WTC11 (cell line): ENCODE measurements at regions not wholly inside any gene's neighbourhood (a gene's known extent, or its start where the extent isn't known, plus 50 kb on each side); places are given as distances from the start of the nearest gene placed in this dataset.

Experiments
- ATAC-seq: fragments of 200-7000 bp; cut with Tn5 transposase; 2 replicates; pipeline ENCODE4 v1.10.0; 2021; ENCODE audit warnings: mild to moderate bottlenecking, moderate library complexity
- CTCF ChIA-PET: fragments of 300-600 bp; sonication (Branson Sonifier 250); formaldehyde crosslinking; loops from one replicate; lab custom pipeline; 2021; ENCODE audit warnings: antibody characterized with exemption; lab: Charles Lee
- POLR2A ChIA-PET: fragments of 350-600 bp; sonication (Branson Sonifier 250); formaldehyde crosslinking; loops from one replicate; lab custom pipeline; 2021; ENCODE audit warnings: antibody characterized with exemption; lab: Charles Lee
- DNase-seq: peaks from one replicate; pipeline ENCODE4 v3.0.0; 2021; ENCODE audit warnings: low spot score
- H3K27ac Mint-ChIP-seq: 2 replicates; pipeline ENCODE4 v1.8.0; 2021; ENCODE audit warnings: mixed read lengths
- H3K27me3 Mint-ChIP-seq: 2 replicates; pipeline ENCODE4 v1.8.0; 2021; ENCODE audit warnings: low read depth, mild to moderate bottlenecking, moderate library complexity, mixed read lengths
- H3K36me3 Mint-ChIP-seq: 2 replicates; pipeline ENCODE4 v1.8.0; 2021; ENCODE audit warnings: mixed read lengths
- H3K4me1 Mint-ChIP-seq: 2 replicates; pipeline ENCODE4 v1.8.0; 2022; ENCODE audit warnings: mixed read lengths
- H3K4me3 Mint-ChIP-seq: 2 replicates; pipeline ENCODE4 v1.8.0; 2021; ENCODE audit warnings: mild to moderate bottlenecking, moderate library complexity, mixed read lengths
- H3K9me3 Mint-ChIP-seq: 2 replicates; pipeline ENCODE4 v1.8.0; 2021; ENCODE audit warnings: mixed read lengths
- AFF4 ChIP-seq: sonication (generic); formaldehyde crosslinking; IDR thresholded peaks from 2 replicates; pipeline ENCODE4 v1.8.1; 2023; ENCODE audit warnings: mild to moderate bottlenecking, missing genetic modification reagents, borderline replicate concordance
- ARID4B ChIP-seq: sonication (generic); formaldehyde crosslinking; IDR thresholded peaks from 2 replicates; pipeline ENCODE4 v1.8.0; 2023; ENCODE audit warnings: missing genetic modification reagents, mild to moderate bottlenecking, borderline replicate concordance
- ATF2 ChIP-seq: sonication (generic); formaldehyde crosslinking; IDR thresholded peaks from 2 replicates; pipeline ENCODE4 v1.8.1; 2022; ENCODE audit warnings: low read depth, missing genetic modification reagents, borderline replicate concordance
- CDX4 ChIP-seq: fragments of 250-450 bp; sonication (Bioruptor Pico); IDR thresholded peaks from 2 replicates; pipeline ENCODE4 v1.9.0; 2021; ENCODE audit warnings: moderate library complexity, mild to moderate bottlenecking, inconsistent platforms, borderline replicate concordance
- CREM ChIP-seq: sonication (generic); formaldehyde crosslinking; IDR thresholded peaks from 2 replicates; pipeline ENCODE4 v1.8.1; 2022; ENCODE audit warnings: mild to moderate bottlenecking, missing genetic modification reagents, moderate library complexity
- GABPB1 ChIP-seq: sonication (generic); formaldehyde crosslinking; IDR thresholded peaks from 2 replicates; pipeline ENCODE4 v1.8.1; 2023; ENCODE audit warnings: mild to moderate bottlenecking, missing genetic modification reagents
- JAZF1 ChIP-seq: fragments of 250-450 bp; sonication (Bioruptor Pico); IDR thresholded peaks from 2 replicates; pipeline ENCODE4 v1.9.0; 2021; ENCODE audit warnings: moderate library complexity, mild to moderate bottlenecking, inconsistent platforms
- JUN ChIP-seq: sonication (generic); formaldehyde crosslinking; IDR thresholded peaks from 2 replicates; pipeline ENCODE4 v1.8.0; 2023; ENCODE audit warnings: mild to moderate bottlenecking, missing genetic modification reagents
- MYBL2 ChIP-seq: sonication (generic); formaldehyde crosslinking; IDR thresholded peaks from 2 replicates; pipeline ENCODE4 v1.8.1; 2023; ENCODE audit warnings: mild to moderate bottlenecking, moderate library complexity, missing genetic modification reagents
- NR1H2 ChIP-seq: sonication (generic); formaldehyde crosslinking; IDR thresholded peaks from 2 replicates; pipeline ENCODE4 v1.9.0; 2021; ENCODE audit warnings: mild to moderate bottlenecking, moderate library complexity, missing genetic modification reagents
- OVOL2 ChIP-seq: fragments of 250-450 bp; sonication (Bioruptor Pico); IDR thresholded peaks from 2 replicates; pipeline ENCODE4 v1.9.0; 2021; ENCODE audit warnings: mild to moderate bottlenecking, borderline replicate concordance
- STAT6 ChIP-seq: sonication (generic); formaldehyde crosslinking; conservative IDR thresholded peaks from 2 replicates; pipeline ENCODE4 v1.8.1; 2023; ENCODE audit warnings: mild to moderate bottlenecking, low read depth, missing genetic modification reagents, moderate library complexity
- ZNF317 ChIP-seq: sonication (generic); formaldehyde crosslinking; IDR thresholded peaks from 2 replicates; pipeline ENCODE4 v1.8.1; 2023; ENCODE audit warnings: low read depth, mild to moderate bottlenecking, moderate library complexity, missing genetic modification reagents, borderline replicate concordance
- ZNF425 ChIP-seq: fragments of 250-450 bp; sonication (Bioruptor Pico); conservative IDR thresholded peaks from 2 replicates; pipeline ENCODE4 v1.9.0; 2021; ENCODE audit warnings: mild to moderate bottlenecking

GRCh38 chr6:112663698-112664097 lies 316.6 kb downstream of the RFPL4B start:
- DNase-seq (no peak), ATAC-seq (no peak)
- Mint-ChIP-seq H3K9me3 (peaks cover 4% of the 10 kb centered on the region), H3K27me3 (no peaks in the 10 kb centered on the region), H3K4me3 (no peak overlapping the region), H3K27ac (no peak overlapping the region), H3K36me3 (no peaks in the 10 kb centered on the region), H3K4me1 (no peaks in the 10 kb centered on the region)
- ChIA-PET CTCF (no interaction called here), POLR2A (no interaction called here)
- no peak for TF ChIP-seq ATF2 (CRISPR knock-in tag)
- TF ChIP-seq JAZF1 (CRISPR knock-in tag) = no peak
- TF ChIP-seq GABPB1 (CRISPR knock-in tag) = no peak
- no peak for TF ChIP-seq CREM (CRISPR knock-in tag)
- TF ChIP-seq STAT6 (CRISPR knock-in tag) = no peak
- no peak for TF ChIP-seq CDX4 (CRISPR knock-in tag)

- Mint-ChIP-seq H3K27me3 (no peaks in the 10 kb centered on the region), H3K27ac (no peak overlapping the region), H3K4me3 (no peak overlapping the region), H3K4me1 (no peaks in the 10 kb centered on the region), H3K36me3 (no peaks in the 10 kb centered on the region), H3K9me3 (peaks cover 7% of the 10 kb centered on the region)
- TF ChIP-seq AFF4 (no peak), MYBL2 (no peak), ZNF317 (CRISPR knock-in tag) (no peak), OVOL2 (CRISPR knock-in tag) (no peak)
- CTCF ChIA-PET = no interaction called here
- POLR2A ChIA-PET = no interaction called here
- ATAC-seq = no peak
- no peak for DNase-seq
Measured at GRCh38 chr6:112665114-112665513, 318.0 kb downstream of the RFPL4B start.

GRCh38 chr6:112665815-112666214 lies 318.7 kb downstream of the RFPL4B start:
- no peak for ATAC-seq
- Mint-ChIP-seq H3K27ac (no peak overlapping the region), H3K36me3 (no peaks in the 10 kb centered on the region), H3K9me3 (peaks cover 7% of the 10 kb centered on the region), H3K4me1 (no peaks in the 10 kb centered on the region), H3K27me3 (no peaks in the 10 kb centered on the region), H3K4me3 (no peak overlapping the region)
- DNase-seq = no peak
- CTCF ChIA-PET = no interaction called here
- POLR2A ChIA-PET = interaction anchor here (0.6 kb wide), 1 partner anchor 348 kb away, joined by 9 read pairs; no protein-coding TSS in a partner anchor
- no peak for TF ChIP-seq ARID4B (CRISPR knock-in tag)
- no peak for TF ChIP-seq CREM (CRISPR knock-in tag)
- no peak for TF ChIP-seq NR1H2
- no peak for TF ChIP-seq JUN (CRISPR knock-in tag)
- TF ChIP-seq ATF2 (CRISPR knock-in tag) = no peak
- TF ChIP-seq ZNF425 (CRISPR knock-in tag) = no peak
